ENCODE measurements at regions not wholly inside any gene's neighbourhood (a gene's known extent, or its start where the extent isn't known, plus 50 kb on each side); places are given as distances from the start of the nearest gene placed in this dataset.

DNA sequence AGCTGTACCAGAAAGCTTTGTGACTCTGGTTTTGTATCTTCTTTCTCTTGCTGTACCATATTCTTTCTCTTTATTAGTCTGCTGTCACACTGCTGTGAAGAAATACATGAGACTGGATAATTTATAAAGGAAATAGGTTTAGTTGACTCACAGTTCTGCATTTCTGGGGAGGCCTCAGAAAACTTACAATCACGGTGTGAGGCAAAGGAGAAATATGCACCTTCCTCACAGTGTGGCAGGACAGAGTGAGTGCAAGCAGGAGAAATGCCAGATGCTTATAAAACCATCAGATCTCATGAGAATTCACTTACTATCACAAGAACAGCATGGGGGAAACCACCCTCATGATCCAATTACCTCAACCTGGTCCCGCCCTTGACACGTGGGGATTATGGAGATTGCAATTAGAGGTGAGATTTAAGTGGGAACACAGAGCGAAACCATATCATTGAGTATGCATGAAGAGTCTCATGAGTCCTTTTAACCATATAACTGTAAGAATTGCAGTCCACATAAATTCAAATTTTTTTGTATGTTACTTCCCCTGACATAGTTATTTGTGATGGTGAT lies 67.4 kb upstream of the INPP4B start:
- TF ChIP-seq EP300 (IDR thresholded peaks at IDR 0.05) (no peak), CTCF (IDR thresholded peaks at IDR 0.05) (no peak), POLR2A (IDR thresholded peaks at IDR 0.05) (no peak)
- WGBS, 2 donors = 77 to 82% methylated on average over 4 of the region's 4 CpGs
- no peaks in the 10 kb centered on the region for H3K36me3 ChIP-seq
- no peaks in the 10 kb centered on the region for H3K4me1 ChIP-seq
- no peak overlapping the region for H3K4me3 ChIP-seq
- no peaks in the 10 kb centered on the region for H3K9me3 ChIP-seq
- no peak for DNase-seq (ENCODE audit: low spot score in 2 of 2)
- H3K27ac ChIP-seq = no peak overlapping the region
- H3K27me3 ChIP-seq = no peaks in the 10 kb centered on the region

DNA sequence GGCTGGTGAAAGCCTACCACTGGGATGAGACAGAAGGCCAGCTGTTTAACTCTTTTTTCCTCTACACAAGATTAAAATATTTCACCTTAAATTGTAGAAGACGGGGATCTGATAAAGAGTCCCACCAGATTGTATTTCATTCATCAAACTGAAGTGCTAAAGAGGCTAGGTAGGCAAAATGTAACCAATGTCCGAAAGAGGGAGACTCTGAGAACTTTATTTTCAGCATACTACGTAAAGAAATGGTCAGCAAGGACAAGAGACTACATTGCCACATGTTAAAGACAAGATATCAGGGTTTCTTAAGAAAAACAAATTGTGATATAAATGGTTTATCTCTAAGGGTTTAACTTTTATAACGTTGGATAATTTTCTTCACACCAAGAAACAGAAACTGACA lies 71.6 kb upstream of the INPP4B start:
- TF ChIP-seq EP300 (IDR thresholded peaks at IDR 0.05) (no peak), POLR2A (IDR thresholded peaks at IDR 0.05) (no peak), CTCF (IDR thresholded peaks at IDR 0.05) (no peak)
- no peak overlapping the region for H3K27ac ChIP-seq
- 82 to 84% methylated on average over 4 of the region's 4 CpGs for WGBS, 2 donors
- no peaks in the 10 kb centered on the region for H3K9me3 ChIP-seq
- no peaks in the 10 kb centered on the region for H3K4me1 ChIP-seq
- DNase-seq (ENCODE audit: low spot score in 2 of 2) = no peak
- no peak overlapping the region for H3K4me3 ChIP-seq
- no peaks in the 10 kb centered on the region for H3K36me3 ChIP-seq
- no peaks in the 10 kb centered on the region for H3K27me3 ChIP-seq

GRCh38 chr4:142922720-142923119 lies 76.6 kb upstream of the INPP4B start:
- Histone ChIP-seq H3K27me3 (no peaks in the 10 kb centered on the region), H3K4me1 (peaks cover 0 to 5% (median 0%) of the 10 kb centered on the region in 4 donors), H3K27ac (no peak overlapping the region), H3K9me3 (no peaks in the 10 kb centered on the region), H3K4me3 (no peak overlapping the region), H3K36me3 (no peaks in the 10 kb centered on the region)
- no peak for DNase-seq (ENCODE audit: low spot score in 2 of 2)
- no peak for TF ChIP-seq CTCF (IDR thresholded peaks at IDR 0.05)
- no peak for TF ChIP-seq POLR2A (IDR thresholded peaks at IDR 0.05)
- no peak for TF ChIP-seq EP300 (IDR thresholded peaks at IDR 0.05)
- WGBS, 2 donors = 74 to 88% methylated on average over 1 of the region's 1 CpG

DNA sequence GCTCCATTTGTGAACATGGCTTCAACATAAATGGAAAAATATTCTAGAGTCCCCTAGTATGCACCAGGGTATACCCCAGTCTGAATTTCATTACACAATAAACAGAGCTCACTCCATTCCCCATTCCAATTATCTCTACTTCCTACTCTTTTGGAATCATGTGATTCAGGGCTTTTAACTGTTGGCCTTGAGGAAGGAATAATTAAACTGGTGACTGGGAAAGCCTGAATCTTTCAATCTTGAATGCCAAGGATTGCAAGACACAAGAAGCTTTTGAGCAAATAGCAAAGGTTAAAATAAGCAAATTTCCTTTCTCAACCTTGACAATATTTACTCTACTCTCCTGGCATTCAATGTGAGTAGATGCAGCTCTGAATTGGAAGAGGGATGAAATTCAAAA lies 77.5 kb upstream of the INPP4B start:
- no peaks in the 10 kb centered on the region for H3K9me3 ChIP-seq
- no peak for TF ChIP-seq CTCF (IDR thresholded peaks at IDR 0.05)
- TF ChIP-seq POLR2A (IDR thresholded peaks at IDR 0.05) = no peak
- TF ChIP-seq EP300 (IDR thresholded peaks at IDR 0.05) = no peak
- H3K36me3 ChIP-seq = no peaks in the 10 kb centered on the region
- H3K27me3 ChIP-seq = no peaks in the 10 kb centered on the region
- H3K4me3 ChIP-seq = no peak overlapping the region
- no peak for DNase-seq (ENCODE audit: low spot score in 2 of 2)
- peak overlapping the region in 1 of 4 donors; percentile 50 for H3K27ac ChIP-seq
- H3K4me1 ChIP-seq = peaks cover 0 to 5% (median 0%) of the 10 kb centered on the region in 4 donors

DNA sequence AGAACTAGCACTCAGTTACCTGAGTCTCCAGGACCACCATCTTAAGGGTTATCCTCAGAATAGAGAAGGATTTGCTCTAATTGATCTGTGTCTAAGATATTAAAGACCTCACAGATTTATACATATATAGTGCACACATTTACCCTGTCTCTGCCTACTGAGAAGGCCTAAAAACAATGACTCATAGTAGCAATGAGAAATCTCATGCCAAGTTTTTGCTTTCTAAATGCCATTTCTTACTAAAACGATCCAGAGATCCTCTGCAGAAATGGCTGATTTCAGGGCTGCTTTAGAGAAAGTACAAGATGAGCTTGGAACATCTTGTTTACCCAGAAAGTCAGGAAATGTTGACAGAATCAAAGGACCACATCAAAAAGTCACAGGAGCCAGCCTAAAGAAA lies 79.1 kb upstream of the INPP4B start:
- no peak for DNase-seq (ENCODE audit: low spot score in 2 of 2)
- no peaks in the 10 kb centered on the region for H3K36me3 ChIP-seq
- WGBS, 2 donors = 39 to 46% methylated on average over 1 of the region's 1 CpG
- H3K27ac ChIP-seq = peak overlapping the region in 2 of 4 donors; percentile 28 to 38
- no peaks in the 10 kb centered on the region for H3K9me3 ChIP-seq
- H3K4me1 ChIP-seq = peaks cover 0 to 5% (median 0%) of the 10 kb centered on the region in 4 donors
- H3K27me3 ChIP-seq = no peaks in the 10 kb centered on the region
- H3K4me3 ChIP-seq = no peak overlapping the region
- TF ChIP-seq CTCF (IDR thresholded peaks at IDR 0.05) = no peak
- TF ChIP-seq POLR2A (IDR thresholded peaks at IDR 0.05) = no peak
- no peak for TF ChIP-seq EP300 (IDR thresholded peaks at IDR 0.05)
